Large intestine (tissue), 3 donors: ENCODE measurements at regions not wholly inside any gene's neighbourhood (a gene's known extent, or its start where the extent isn't known, plus 50 kb on each side); places are given as distances from the start of the nearest gene placed in this dataset.

Source experiments
- DNase-seq, 2 donors: peaks; one replicate each; pipeline versions ENCODE4 v3.0.0 to v3.0.0-alpha.2; 2013
- H3K27ac ChIP-seq: one replicate; pipeline ENCODE4 v1.5.1; 2013; ENCODE audit warnings: low read length
- H3K27me3 ChIP-seq: 2 replicates; pipeline ENCODE4 v1.6.1; 2013; ENCODE audit warnings: low read length; ENCODE audit not compliant: control insufficient read depth, insufficient read depth
- H3K36me3 ChIP-seq: 2 replicates; pipeline ENCODE4 v1.6.1; 2013; ENCODE audit warnings: low read length; ENCODE audit not compliant: control insufficient read depth, insufficient read depth
- H3K4me1 ChIP-seq: one replicate; pipeline ENCODE4 v1.6.1; 2013; ENCODE audit warnings: low read length; ENCODE audit not compliant: control insufficient read depth, insufficient read depth
- H3K4me3 ChIP-seq: one replicate; pipeline ENCODE4 v1.5.1; 2013; ENCODE audit warnings: low read length
- H3K9me3 ChIP-seq: one replicate; pipeline ENCODE4 v1.6.1; 2013; ENCODE audit warnings: mild to moderate bottlenecking, low read depth, low read length, moderate library complexity; ENCODE audit not compliant: control insufficient read depth
- WGBS: methylation state at CpG from one replicate; pipeline ENCODE4 v1.1.5; 2013; ENCODE audit warnings: low lambda C conversion rate; ENCODE audit not compliant: insufficient coverage; 5-methylcytosine and 5-hydroxymethylcytosine counted together

- H3K4me3 ChIP-seq: no peak overlapping the region
Observed at GRCh38 chr2:66753660-66754059, 318.7 kb downstream of the MEIS1 start.

GRCh38 chr2:66755974-66756373 is 321.0 kb downstream of the MEIS1 start:
- Histone ChIP-seq H3K27me3 (no peaks in the 10 kb centered on the region), H3K4me1 (no peaks in the 10 kb centered on the region), H3K36me3 (no peaks in the 10 kb centered on the region), H3K27ac (no peak overlapping the region), H3K4me3 (no peak overlapping the region), H3K9me3 (no peaks in the 10 kb centered on the region)
- 100% methylated on average over 1 of the region's 1 CpG for WGBS
- DNase-seq: no peak

More at GRCh38 chr2:66753660-66754059, 318.7 kb downstream of the MEIS1 start:
- H3K36me3 ChIP-seq: no peaks in the 10 kb centered on the region
- DNase-seq: no peak
- no peaks in the 10 kb centered on the region for H3K4me1 ChIP-seq
- H3K27ac ChIP-seq: no peak overlapping the region
- WGBS: 93% methylated on average over 2 of the region's 3 CpGs
- H3K27me3 ChIP-seq: no peaks in the 10 kb centered on the region
- no peaks in the 10 kb centered on the region for H3K9me3 ChIP-seq

- WGBS: no CpG with 5 or more reads among the region's 2 CpGs
- H3K36me3 ChIP-seq: no peaks in the 10 kb centered on the region
- no peaks in the 10 kb centered on the region for H3K4me1 ChIP-seq
- H3K4me3 ChIP-seq: no peak overlapping the region
- H3K27ac ChIP-seq: no peak overlapping the region
- no peaks in the 10 kb centered on the region for H3K9me3 ChIP-seq
- DNase-seq: no peak
- no peaks in the 10 kb centered on the region for H3K27me3 ChIP-seq
Observed at GRCh38 chr2:66761826-66762225, 326.9 kb downstream of the MEIS1 start.

GRCh38 chr2:66762761-66763160 is 327.8 kb downstream of the MEIS1 start:
- no peak for DNase-seq
- no peak overlapping the region for H3K27ac ChIP-seq
- no peak overlapping the region for H3K4me3 ChIP-seq
- WGBS: 97% methylated on average over 16 of the region's 25 CpGs
- no peaks in the 10 kb centered on the region for H3K36me3 ChIP-seq
- no peaks in the 10 kb centered on the region for H3K27me3 ChIP-seq
- no peaks in the 10 kb centered on the region for H3K4me1 ChIP-seq
- no peaks in the 10 kb centered on the region for H3K9me3 ChIP-seq

- no peaks in the 10 kb centered on the region for H3K36me3 ChIP-seq
- H3K4me3 ChIP-seq: no peak overlapping the region
- 100% methylated on average over 1 of the region's 3 CpGs for WGBS
- no peak for DNase-seq
- H3K9me3 ChIP-seq: no peaks in the 10 kb centered on the region
- H3K27me3 ChIP-seq: no peaks in the 10 kb centered on the region
- no peak overlapping the region for H3K27ac ChIP-seq
- no peaks in the 10 kb centered on the region for H3K4me1 ChIP-seq
Observed at GRCh38 chr2:66766582-66766981, 331.7 kb downstream of the MEIS1 start.

- Histone ChIP-seq H3K9me3 (no peaks in the 10 kb centered on the region), H3K4me3 (no peak overlapping the region), H3K4me1 (no peaks in the 10 kb centered on the region), H3K36me3 (no peaks in the 10 kb centered on the region), H3K27ac (no peak overlapping the region), H3K27me3 (no peaks in the 10 kb centered on the region)
- no peak for DNase-seq
- no CpG with 5 or more reads among the region's 1 CpG for WGBS
Observed at GRCh38 chr2:66771359-66771976, 336.5 kb downstream of the MEIS1 start.

- no peaks in the 10 kb centered on the region for H3K36me3 ChIP-seq
- H3K4me1 ChIP-seq: no peaks in the 10 kb centered on the region
- no CpG with 5 or more reads among the region's 1 CpG for WGBS
- no peaks in the 10 kb centered on the region for H3K27me3 ChIP-seq
- no peaks in the 10 kb centered on the region for H3K9me3 ChIP-seq
- no peak overlapping the region for H3K27ac ChIP-seq
- DNase-seq: no peak
- no peak overlapping the region for H3K4me3 ChIP-seq
Observed at GRCh38 chr2:66772618-66773017, 337.7 kb downstream of the MEIS1 start.

GRCh38 chr2:66775730-66776422 is 341.0 kb downstream of the MEIS1 start:
- Histone ChIP-seq H3K9me3 (no peaks in the 10 kb centered on the region), H3K36me3 (no peaks in the 10 kb centered on the region), H3K27me3 (no peaks in the 10 kb centered on the region), H3K4me3 (no peak overlapping the region), H3K4me1 (no peaks in the 10 kb centered on the region), H3K27ac (no peak overlapping the region)
- no peak for DNase-seq
- WGBS: no CpG with 5 or more reads among the region's 4 CpGs

- no peak overlapping the region for H3K4me3 ChIP-seq
- no peaks in the 10 kb centered on the region for H3K4me1 ChIP-seq
- H3K27me3 ChIP-seq: peaks cover 4% of the 10 kb centered on the region
- no peaks in the 10 kb centered on the region for H3K36me3 ChIP-seq
- DNase-seq: no peak
- no peak overlapping the region for H3K27ac ChIP-seq
- WGBS: 100% methylated on average over 2 of the region's 4 CpGs
- H3K9me3 ChIP-seq: no peaks in the 10 kb centered on the region
Observed at GRCh38 chr2:66781804-66782203, 346.9 kb downstream of the MEIS1 start.

GRCh38 chr2:66782780-66783361 is 347.9 kb downstream of the MEIS1 start:
- whole genome bisulfite sequencing: 90% methylated on average over 4 of the region's 7 CpGs
- DNase-seq: no peak
- H3K36me3 ChIP-seq: no peaks in the 10 kb centered on the region
- H3K9me3 ChIP-seq: no peaks in the 10 kb centered on the region
- H3K4me1 ChIP-seq: no peaks in the 10 kb centered on the region
- H3K27ac ChIP-seq: no peak overlapping the region
- H3K27me3 ChIP-seq: peaks cover 7% of the 10 kb centered on the region
- H3K4me3 ChIP-seq: no peak overlapping the region
